ENCODE measurements at regions not wholly inside any gene's neighbourhood (a gene's known extent, or its start where the extent isn't known, plus 50 kb on each side); places are given as distances from the start of the nearest gene placed in this dataset.

DNA sequence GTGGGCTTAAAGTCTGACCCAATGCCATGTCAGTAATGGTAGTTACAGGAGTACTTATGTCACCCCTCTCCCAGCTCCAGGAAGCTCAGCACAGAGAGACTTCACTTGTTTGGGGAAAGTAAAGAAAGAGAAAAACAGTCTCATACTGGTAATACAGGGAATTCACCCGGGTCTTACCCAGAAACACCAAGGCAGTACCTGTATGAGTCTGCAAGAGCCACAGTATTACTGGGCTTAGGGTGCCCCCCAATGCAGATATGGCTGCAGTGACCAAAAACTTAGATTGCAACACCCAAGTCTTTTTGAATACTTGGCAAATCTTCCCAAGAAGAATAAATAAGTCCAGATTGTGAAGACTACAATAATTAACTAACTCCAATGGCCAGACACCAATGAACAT, 622.1 kb downstream of the IGSF11 start:
- H3K27me3 ChIP-seq (replicated peaks; ENCODE audit: insufficient read depth) = no peaks in the 10 kb centered on the region
- whole genome bisulfite sequencing, 2 experiments (ENCODE audit: low coverage in 1 of 2, low lambda C conversion rate in 2 of 2, missing lambda C conversion rate in 2 of 2) = 5 to 12% methylated on average over 1 of the region's 1 CpG
- H3K9me2 ChIP-seq (ENCODE audit: insufficient read depth) = no peaks in the 10 kb centered on the region; the same call in 1 of the 2 replicates
- H3K4me3 ChIP-seq = no peak overlapping the region
- H3K9ac ChIP-seq = no peak overlapping the region
- H3K27ac ChIP-seq = no peak overlapping the region
- H3K9me3 ChIP-seq (ENCODE audit: low read depth) = peaks cover 5% of the 10 kb centered on the region
- TF ChIP-seq EZH2 (IDR thresholded peaks at IDR 0.05; ENCODE audit: insufficient read depth, poor library complexity, severe bottlenecking) (no peak), EZH2phosphoT487 (IDR thresholded peaks at IDR 0.05; ENCODE audit: insufficient read depth, low read depth) (no peak)
- no peaks in the 10 kb centered on the region for H3K4me1 ChIP-seq (ENCODE audit: insufficient read depth)
- no peak overlapping the region for H3K4me2 ChIP-seq (ENCODE audit: unreplicated experiment)
- no peaks in the 10 kb centered on the region for H3K79me2 ChIP-seq (ENCODE audit: insufficient read depth)
- no peak for DNase-seq
- H2AFZ ChIP-seq = no peak overlapping the region
- H4K20me1 ChIP-seq (ENCODE audit: insufficient read depth) = no peaks in the 10 kb centered on the region
- H3F3A ChIP-seq (ENCODE audit: insufficient read depth) = no peaks in the 10 kb centered on the region
- in situ Hi-C loops (cut with MboI) = no loop called here
- no peaks in the 10 kb centered on the region for H3K36me3 ChIP-seq (ENCODE audit: low read depth)

DNA sequence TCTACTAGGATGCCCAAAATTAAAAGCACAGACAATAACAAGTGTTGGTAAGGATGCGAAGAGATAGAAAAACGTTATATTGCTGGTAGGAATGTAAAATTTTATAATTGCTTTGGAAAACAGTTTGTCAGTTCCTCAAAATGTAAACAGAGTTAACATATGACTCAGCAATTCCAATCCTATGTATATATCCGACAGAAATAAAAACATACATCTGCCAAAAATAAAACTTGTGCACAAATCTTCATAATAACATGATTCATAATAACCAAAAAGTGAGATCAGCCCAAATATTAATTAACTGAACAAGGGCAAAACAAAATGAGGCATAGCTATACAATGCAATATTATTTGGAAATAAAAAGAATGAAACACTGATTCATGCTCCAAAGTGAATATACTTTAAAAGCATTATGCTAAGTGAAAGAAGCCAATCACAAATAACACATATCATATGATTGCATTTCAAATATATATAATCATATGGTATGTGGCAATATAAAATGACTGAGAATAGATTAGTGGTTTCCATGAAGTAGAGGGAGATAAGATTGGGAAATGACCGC, 609.3 kb downstream of the IGSF11 start:
- Histone ChIP-seq H3K4me3 (no peak overlapping the region), H3K9me3 (ENCODE audit: low read depth) (no peaks in the 10 kb centered on the region), H4K20me1 (ENCODE audit: insufficient read depth) (no peaks in the 10 kb centered on the region), H3K27ac (no peak overlapping the region), H3K4me1 (ENCODE audit: insufficient read depth) (no peaks in the 10 kb centered on the region), H3K79me2 (ENCODE audit: insufficient read depth) (no peaks in the 10 kb centered on the region), H3K36me3 (ENCODE audit: low read depth) (no peaks in the 10 kb centered on the region), H3K27me3 (replicated peaks; ENCODE audit: insufficient read depth) (no peaks in the 10 kb centered on the region), H3F3A (ENCODE audit: insufficient read depth) (no peaks in the 10 kb centered on the region), H2AFZ (no peak overlapping the region), H3K4me2 (ENCODE audit: unreplicated experiment) (no peak overlapping the region), H3K9me2 (ENCODE audit: insufficient read depth) (no peaks in the 10 kb centered on the region), H3K9ac (no peak overlapping the region)
- WGBS, 2 experiments (ENCODE audit: low coverage in 1 of 2, low lambda C conversion rate in 2 of 2, missing lambda C conversion rate in 2 of 2) = 29 to 31% methylated on average over 4 of the region's 4 CpGs
- in situ Hi-C loops (cut with MboI) = no loop called here
- TF ChIP-seq EZH2 (IDR thresholded peaks at IDR 0.05; ENCODE audit: insufficient read depth, poor library complexity, severe bottlenecking) (no peak), EZH2phosphoT487 (IDR thresholded peaks at IDR 0.05; ENCODE audit: insufficient read depth, low read depth) (no peak)
- DNase-seq = no peak

GRCh38 chr3:118433825-118434224, 600.8 kb downstream of the IGSF11 start:
- no peaks in the 10 kb centered on the region for H3F3A ChIP-seq (ENCODE audit: insufficient read depth)
- no peak for DNase-seq
- H3K9ac ChIP-seq = no peak overlapping the region
- peaks cover 5% of the 10 kb centered on the region for H3K9me3 ChIP-seq (ENCODE audit: low read depth)
- H3K4me3 ChIP-seq = no peak overlapping the region
- no peak for TF ChIP-seq EZH2 (IDR thresholded peaks at IDR 0.05; ENCODE audit: insufficient read depth, poor library complexity, severe bottlenecking)
- no peak for TF ChIP-seq EZH2phosphoT487 (IDR thresholded peaks at IDR 0.05; ENCODE audit: insufficient read depth, low read depth)
- H3K27ac ChIP-seq = no peak overlapping the region
- no peaks in the 10 kb centered on the region for H3K79me2 ChIP-seq (ENCODE audit: insufficient read depth)
- 33 to 45% methylated on average over 2 of the region's 2 CpGs for whole genome bisulfite sequencing, 2 experiments (ENCODE audit: low coverage in 1 of 2, low lambda C conversion rate in 2 of 2, missing lambda C conversion rate in 2 of 2)
- no peaks in the 10 kb centered on the region for H3K27me3 ChIP-seq (replicated peaks; ENCODE audit: insufficient read depth)
- no peaks in the 10 kb centered on the region for H3K9me2 ChIP-seq (ENCODE audit: insufficient read depth)
- no peaks in the 10 kb centered on the region for H3K36me3 ChIP-seq (ENCODE audit: low read depth)
- no peaks in the 10 kb centered on the region for H4K20me1 ChIP-seq (ENCODE audit: insufficient read depth)
- no peaks in the 10 kb centered on the region for H3K4me1 ChIP-seq (ENCODE audit: insufficient read depth)
- in situ Hi-C loops (cut with MboI) = no loop called here
- H2AFZ ChIP-seq = no peak overlapping the region
- no peak overlapping the region for H3K4me2 ChIP-seq (ENCODE audit: unreplicated experiment)

DNA sequence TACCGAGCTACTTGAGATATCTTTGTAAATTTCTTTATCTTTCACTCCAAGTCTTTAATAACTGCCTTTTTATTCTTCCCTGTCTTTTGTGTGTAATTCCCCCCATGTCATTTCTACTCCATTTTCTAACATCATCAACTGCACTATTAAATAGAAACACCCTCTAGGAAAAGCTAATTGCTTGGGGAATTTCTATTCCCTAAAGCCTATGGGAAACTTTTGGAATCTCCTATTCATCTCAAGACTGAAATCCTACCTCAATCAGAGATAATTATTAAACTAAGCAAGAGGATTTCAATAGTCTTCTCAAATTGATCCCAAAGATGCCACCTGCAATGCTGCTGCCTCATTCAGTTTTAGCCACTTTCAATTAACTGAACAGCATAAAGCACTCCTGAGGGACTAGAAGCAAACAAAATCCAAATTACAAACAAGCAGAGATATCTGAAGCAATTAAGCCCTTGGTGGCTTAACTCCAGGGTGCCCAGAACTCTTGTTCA, 598.7 kb downstream of the IGSF11 start:
- H3K9ac ChIP-seq = no peak overlapping the region
- TF ChIP-seq EZH2 (IDR thresholded peaks at IDR 0.05; ENCODE audit: insufficient read depth, poor library complexity, severe bottlenecking) (no peak), EZH2phosphoT487 (IDR thresholded peaks at IDR 0.05; ENCODE audit: insufficient read depth, low read depth) (no peak)
- H3K4me1 ChIP-seq (ENCODE audit: insufficient read depth) = no peaks in the 10 kb centered on the region
- H3K27ac ChIP-seq = no peak overlapping the region
- no peak overlapping the region for H2AFZ ChIP-seq
- no peak for DNase-seq
- no peak overlapping the region for H3K4me3 ChIP-seq
- no peaks in the 10 kb centered on the region for H4K20me1 ChIP-seq (ENCODE audit: insufficient read depth)
- H3K9me2 ChIP-seq (ENCODE audit: insufficient read depth) = no peaks in the 10 kb centered on the region
- WGBS, 2 experiments (ENCODE audit: low coverage in 1 of 2, low lambda C conversion rate in 2 of 2, missing lambda C conversion rate in 2 of 2) = 15 to 18% methylated on average over 1 of the region's 1 CpG
- no peaks in the 10 kb centered on the region for H3K27me3 ChIP-seq (replicated peaks; ENCODE audit: insufficient read depth)
- H3K4me2 ChIP-seq (ENCODE audit: unreplicated experiment) = no peak overlapping the region
- H3F3A ChIP-seq (ENCODE audit: insufficient read depth) = no peaks in the 10 kb centered on the region
- H3K79me2 ChIP-seq (ENCODE audit: insufficient read depth) = no peaks in the 10 kb centered on the region
- no peaks in the 10 kb centered on the region for H3K36me3 ChIP-seq (ENCODE audit: low read depth)
- in situ Hi-C loops (cut with MboI) = no loop called here
- peaks cover 5% of the 10 kb centered on the region for H3K9me3 ChIP-seq (ENCODE audit: low read depth)

All from GM23248 (cell line).